ENCODE measurements at regions not wholly inside any gene's neighbourhood (a gene's known extent, or its start where the extent isn't known, plus 50 kb on each side); places are given as distances from the start of the nearest gene placed in this dataset.

- no peak for DNase-seq (ENCODE audit: low read depth)
These were observed 86.3 kb upstream of the HIVEP1 start for GRCh38 chr6:11925805-11926204.

DNA sequence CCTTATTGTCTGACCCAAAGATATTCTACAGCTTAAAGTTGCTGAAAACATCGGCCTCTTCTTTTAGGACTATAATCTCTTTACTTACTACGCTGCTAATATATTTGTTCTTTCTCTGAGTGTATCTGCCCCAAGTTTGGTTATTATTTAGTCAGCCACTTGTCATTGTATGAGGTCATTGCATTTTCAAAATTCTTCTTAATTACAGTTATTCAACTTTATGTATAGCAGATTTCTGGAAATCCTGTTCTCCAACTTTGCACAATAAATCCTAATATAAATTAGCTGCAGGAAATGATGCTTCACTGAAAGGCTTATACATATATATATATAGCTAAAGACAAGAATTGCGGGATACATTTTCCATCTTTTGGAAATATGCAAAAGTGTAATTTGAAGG, 88.5 kb upstream of the HIVEP1 start:
- DNase-seq (ENCODE audit: low read depth), result no peak

DNA sequence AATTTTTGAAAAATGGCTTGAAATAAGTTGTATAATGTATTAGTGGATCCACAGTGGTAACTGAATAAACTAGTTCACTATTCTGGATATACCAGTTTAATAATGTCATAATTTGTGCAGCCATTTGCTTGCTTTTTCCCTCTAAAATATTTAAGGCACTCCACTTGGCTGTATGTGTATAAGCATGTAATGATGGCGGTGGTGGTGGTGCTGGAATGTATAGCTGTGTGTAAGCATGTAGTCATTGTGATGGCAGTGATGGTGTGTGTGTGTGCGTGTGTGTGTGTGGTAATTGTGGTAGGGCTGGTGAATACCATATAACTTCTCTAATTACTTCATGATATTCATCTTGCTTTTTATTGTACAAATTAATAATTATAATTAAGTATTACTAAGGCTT, 89.2 kb upstream of the HIVEP1 start:
- DNase-seq (ENCODE audit: low read depth), result no peak

GRCh38 chr6:11921751-11922150, 90.4 kb upstream of the HIVEP1 start:
- DNase-seq (ENCODE audit: low read depth), result no peak

DNA sequence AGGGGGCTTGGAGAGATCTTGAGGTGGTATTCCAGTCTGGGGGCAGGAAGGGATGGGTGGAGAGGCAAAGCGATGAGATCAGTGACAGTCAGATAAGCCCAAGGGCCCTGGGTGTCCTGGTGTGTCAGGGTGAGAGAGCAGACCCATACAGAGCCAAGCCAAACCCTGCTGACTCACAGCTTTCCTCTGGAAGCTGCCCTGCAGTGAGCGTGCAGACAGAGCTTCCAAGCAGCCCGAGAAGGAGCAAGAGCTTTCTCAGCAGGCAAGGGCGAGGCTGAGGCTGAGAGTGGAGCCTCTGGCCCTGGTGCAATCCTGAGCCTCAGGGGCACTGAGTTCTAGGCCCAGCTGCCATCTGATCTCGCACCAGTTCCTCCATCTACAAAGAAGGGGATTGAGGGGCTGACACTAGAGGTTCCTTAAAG, 91.1 kb upstream of the HIVEP1 start:
- peak; percentile 93 for DNase-seq (ENCODE audit: low read depth)

- DNase-seq (ENCODE audit: low read depth), result no peak
These were observed 91.5 kb upstream of the HIVEP1 start for GRCh38 chr6:11920566-11920965.

DNA sequence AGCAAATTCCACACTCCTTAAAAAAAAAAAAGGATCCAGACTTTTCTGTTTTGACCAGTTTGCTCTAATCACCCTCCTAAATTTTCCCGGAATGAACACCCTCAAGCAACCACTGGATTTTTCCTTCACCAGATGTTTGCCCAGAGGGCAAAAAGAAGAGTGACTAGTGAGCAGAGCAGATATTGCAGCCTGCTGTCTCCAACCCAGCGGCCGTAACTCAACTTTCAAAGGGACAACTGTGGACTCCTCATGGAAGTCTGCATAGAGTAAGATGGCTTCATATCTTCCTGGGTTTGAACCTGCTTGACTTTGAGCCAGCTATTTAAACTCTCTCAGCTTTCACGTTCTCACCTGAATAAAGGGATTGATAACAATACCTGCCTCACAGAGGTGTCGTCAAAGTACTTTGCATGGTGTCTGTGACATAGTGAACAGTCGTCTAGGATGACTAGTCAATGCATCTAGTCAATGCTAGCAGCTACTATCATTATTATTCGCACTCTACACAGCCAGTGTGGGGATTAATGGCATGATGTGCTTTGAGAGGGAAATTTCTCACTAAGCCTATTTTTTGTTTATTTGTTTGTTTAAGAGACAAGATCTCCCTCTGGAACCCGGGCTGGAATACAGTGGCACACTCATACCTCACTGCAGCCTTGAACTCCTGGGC, 92.2 kb upstream of the HIVEP1 start:
- DNase-seq (ENCODE audit: low read depth), result no peak

GRCh38 chr6:11918739-11919605, 93.1 kb upstream of the HIVEP1 start:
- no peak for DNase-seq (ENCODE audit: low read depth)

DNA sequence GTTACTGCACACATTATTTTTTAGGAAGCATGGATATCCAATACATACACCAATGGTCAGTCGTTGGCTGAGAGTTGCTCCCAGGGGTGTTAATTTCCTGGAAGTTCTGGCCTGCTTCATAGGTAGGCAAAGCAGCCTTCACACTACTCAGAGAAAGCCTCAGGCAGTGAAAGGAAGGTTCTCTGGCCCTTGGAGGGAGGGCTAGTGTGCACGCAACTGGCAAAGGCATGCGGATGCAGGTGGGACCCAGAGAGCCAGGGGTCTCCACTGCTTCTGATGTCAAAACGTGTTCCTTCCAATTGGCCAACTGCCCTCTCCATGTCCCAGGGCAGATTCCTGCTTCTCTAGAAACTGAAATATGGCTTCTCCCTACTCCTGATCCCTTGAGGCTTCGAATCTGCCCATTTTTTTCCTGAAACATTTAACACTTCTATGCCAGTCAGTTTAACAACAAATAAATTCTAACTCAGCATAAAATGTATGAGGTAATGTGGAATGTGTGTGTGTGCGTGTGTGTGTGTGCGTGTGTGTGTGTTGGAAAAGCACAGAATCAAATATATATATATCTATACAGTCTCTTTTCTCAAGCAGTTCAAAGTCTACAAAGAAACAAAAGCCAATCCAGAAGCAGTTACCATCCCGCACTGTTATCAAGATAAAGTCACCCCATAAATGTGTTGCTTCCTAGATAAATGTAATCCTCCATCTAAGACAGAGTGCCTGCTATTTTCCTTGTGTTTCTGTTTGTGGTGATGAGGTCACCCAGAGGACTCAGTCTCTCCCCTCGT, 94.0 kb upstream of the HIVEP1 start:
- peak; percentile 81 for DNase-seq (ENCODE audit: low read depth)

DNA sequence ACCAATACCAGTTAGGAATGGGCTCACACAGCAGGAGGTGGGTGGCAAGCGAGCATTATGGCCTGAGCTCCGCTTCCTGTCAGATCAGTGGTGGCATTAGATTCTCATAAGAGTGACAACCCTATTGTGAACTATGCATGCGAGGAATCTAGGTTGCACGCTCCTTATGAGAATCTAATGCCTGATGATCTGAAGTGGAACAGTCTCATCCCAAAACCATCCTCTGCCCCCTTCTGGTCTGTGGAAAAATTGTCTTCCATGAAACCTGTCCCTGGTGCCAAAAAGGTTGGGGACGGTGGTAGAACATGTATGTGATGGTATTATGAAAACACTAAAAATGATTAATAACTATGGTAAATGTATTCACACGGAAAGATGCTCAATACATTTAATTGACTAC, 99.7 kb upstream of the HIVEP1 start:
- no peak for DNase-seq (ENCODE audit: low read depth)

DNA sequence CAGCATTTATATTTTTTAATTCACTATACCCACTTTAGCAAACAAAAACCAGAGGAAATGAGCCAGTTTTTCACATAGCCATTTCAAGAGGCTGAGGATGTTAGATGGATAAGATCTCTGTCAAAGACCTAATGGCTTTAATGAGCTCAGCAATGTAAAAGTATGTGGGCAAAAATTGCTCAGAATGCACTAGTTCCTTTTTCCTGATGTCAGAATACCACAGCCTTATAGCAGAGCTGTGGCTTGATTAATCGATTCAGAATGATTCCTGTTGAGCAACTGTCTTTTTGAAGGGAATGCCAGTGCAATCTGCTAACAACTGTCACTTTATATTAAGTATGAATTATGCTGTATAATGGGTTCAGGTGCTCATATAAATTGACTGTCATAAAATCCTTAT, 100.6 kb upstream of the HIVEP1 start:
- no peak for DNase-seq (ENCODE audit: low read depth)

DNA sequence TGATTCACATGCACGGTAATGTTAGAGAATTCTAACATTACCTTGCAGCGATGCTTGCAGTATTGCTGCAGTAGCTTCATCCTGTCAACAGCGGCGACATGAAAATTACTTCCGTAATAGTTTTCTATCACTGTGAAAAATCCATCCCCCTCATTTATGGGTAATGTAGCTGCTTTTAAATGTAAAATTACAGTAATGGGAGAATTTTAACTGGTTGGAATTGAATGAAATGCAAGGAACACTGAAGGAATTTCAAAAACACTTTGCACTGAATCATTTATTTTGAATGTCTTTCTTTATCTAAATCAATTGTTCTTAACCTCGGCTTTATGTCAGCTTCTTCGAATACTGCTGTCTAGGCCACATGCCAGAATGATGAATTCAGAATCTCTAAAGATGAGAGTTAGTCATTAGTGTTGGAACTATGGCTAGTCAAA, 102.4 kb upstream of the HIVEP1 start:
- DNase-seq (ENCODE audit: low read depth), result peak; percentile 60

DNA sequence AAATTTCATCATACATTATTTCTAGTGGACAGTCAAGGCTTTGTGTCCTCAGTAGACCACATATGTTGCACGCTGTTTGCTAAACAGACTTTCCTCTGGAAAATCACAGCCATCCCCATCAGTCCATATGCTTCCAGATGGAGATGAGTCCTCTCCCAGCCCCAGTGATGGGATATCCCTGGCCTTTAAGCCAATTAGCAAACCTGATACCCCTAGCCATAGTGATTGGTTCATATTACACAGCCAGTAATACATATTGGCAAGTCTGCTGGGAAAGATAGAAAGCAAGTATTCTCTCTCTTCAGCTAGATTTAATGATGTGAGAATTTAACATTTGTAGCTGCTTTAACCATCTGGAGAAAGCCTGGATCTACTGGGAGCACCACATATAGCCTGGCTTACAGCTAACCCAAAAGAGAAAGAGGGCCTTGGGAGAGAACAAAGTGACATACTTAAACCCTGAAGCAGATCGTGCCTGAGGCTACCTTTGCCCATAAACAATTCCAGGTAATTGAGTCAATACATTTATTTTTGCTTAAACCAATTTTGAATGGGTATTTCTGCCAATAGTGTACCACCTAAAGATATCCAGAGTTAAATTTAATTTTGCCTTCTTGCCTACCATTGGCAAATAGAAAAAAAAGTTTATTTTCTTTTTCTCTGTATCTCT, 103.5 kb upstream of the HIVEP1 start:
- no peak for DNase-seq (ENCODE audit: low read depth)

DNA sequence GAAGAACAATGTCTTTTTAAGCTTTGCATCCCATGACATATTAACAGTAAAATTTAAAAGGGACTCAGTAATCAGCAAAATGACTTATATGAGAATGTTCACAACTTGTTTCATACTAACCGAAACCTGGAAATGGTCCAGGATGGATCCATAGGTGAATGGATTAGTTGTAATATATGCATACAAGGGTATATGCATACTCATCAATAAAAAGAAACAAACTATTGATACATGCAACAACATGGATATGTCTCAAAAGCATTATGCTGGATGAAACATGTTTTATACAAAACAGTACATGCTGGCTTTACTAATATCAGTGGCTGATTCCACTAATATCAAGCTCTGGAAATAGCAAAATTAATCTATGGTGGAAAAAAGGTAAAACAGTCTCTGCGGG, 108.5 kb upstream of the HIVEP1 start:
- DNase-seq (ENCODE audit: low read depth), result no peak

DNA sequence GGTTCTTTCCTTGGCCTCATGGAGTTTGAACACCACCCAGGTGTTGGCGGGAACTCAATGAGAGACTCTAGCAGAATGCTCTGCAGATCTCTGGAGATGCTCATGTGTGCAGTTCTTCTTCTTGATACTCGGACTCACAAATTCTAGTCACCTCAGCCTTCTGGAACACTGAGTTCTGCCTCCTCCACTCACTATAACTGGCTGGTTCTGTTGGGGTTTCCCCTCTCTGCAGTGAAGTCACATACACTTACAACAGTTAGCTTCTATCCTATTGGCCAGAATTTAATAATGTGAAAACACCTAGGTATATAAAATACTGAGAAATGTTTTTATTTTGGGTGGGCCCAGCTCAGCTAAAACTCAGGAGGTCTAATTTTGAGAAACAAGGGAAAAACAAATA, 109.6 kb upstream of the HIVEP1 start:
- DNase-seq (ENCODE audit: low read depth), result no peak

DNA sequence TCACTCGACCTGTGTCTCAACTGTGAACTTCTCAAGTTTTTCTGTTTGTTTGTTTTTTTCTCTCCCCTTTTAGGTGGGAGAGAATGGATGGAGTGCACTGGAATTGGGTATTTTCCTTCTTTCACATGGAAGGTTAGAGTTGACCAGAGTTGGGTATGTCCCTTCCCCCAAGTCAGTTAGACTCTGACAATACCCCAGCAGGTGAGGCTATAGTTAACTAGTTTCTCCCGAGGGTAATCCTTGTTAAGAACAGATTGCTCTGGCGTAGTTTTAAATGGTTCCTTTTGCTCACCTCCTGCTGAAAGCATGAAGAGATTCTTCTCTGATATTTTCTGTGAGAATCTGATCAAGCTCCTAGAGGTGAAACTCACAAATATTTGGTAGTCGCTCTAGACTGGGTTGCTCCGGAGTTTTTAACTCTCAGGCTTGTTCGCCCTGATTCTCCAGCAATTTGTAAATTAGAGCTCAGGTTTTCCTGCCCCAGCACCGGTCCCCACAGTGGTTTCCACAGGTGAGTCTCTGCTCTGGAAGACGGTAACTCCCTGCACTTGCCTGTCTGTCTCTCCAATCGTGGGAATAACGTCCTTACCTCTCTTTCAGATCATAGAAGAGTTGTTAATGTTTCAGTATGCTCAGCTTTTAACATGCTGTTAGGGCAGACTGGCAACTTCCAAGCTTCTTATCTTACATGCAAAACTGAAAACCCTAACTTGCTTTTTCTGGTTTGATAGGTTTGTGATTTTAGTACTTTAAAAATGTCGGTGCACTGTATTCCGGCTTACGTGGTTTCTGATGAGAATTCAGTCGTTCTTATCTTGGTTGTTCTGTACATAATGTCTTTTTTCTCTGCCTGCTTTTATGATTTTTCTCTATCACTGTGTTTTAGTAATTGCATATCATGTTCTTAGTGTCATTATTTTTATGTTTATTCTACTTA, 111.2 kb upstream of the HIVEP1 start:
- DNase-seq (ENCODE audit: low read depth), result no peak

- no peak for DNase-seq (ENCODE audit: low read depth)
These were observed 112.5 kb upstream of the HIVEP1 start for GRCh38 chr6:11899645-11900044.

DNA sequence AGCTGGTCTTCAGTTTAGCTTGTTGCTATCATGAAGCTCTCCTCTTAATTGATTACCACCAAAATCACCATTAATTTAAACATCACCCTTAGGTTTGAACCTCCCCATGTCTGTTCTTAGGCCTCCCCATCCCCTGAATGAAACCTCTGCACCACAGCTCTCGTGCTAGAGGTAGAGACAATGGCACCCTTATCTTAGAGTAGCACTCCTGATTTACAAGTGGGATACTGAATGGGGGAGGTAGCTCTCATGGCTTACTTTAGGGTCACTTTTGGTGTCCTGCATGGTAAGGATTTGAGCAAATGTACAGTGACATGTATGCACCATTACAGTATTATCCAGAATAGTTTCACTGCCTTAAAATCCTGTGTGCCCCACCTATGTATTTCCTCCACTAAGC, 115.6 kb upstream of the ADTRP start:
- no peak for DNase-seq (ENCODE audit: low read depth)

DNA sequence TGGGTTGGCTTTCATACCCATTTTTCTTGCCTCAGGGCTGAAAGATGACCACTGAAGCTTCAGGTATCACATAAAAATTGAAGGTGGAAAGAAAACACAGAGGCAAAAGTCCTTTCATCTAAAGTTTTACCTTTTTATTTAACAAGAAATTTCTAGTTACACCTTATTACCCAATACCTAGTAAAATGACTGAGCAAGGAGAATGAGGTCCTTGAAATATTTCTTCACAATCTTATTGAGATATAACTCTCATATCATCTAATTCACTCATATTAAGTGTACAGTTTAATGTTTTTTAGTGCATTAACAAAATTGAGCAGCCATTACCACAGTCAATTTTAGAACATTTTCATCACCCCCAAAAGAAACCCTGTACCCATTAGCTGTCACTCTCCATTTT, 112.9 kb upstream of the ADTRP start:
- no peak for DNase-seq (ENCODE audit: low read depth)

- no peak for DNase-seq (ENCODE audit: low read depth)
These were observed 112.2 kb upstream of the ADTRP start for GRCh38 chr6:11890849-11891248.

DNA sequence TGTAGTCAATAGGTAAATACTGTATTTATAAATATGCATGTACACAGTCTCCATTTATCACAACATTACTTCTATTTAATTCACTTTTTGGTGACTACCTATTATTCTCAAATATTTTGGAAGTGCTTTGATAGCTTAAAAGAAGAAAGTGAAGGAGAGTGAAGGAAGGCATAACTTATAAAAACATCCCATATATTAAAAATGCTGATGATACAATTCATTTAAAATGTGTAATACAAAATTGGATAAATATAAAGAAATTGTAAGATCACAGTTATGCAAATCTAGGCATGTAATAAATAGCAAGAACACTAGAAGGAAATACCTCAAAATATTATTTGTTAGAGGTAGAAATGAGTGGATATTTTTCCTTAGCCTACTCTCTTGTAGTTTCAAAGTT, 111.6 kb upstream of the ADTRP start:
- no peak for DNase-seq (ENCODE audit: low read depth)
